PC-3 (cell line): ENCODE measurements at regions not wholly inside any gene's neighbourhood (a gene's known extent, or its start where the extent isn't known, plus 50 kb on each side); places are given as distances from the start of the nearest gene placed in this dataset.

Experiments used
- ATAC-seq: fragments of 200-7000 bp; cut with Tn5 transposase; 2 replicates; pipeline ENCODE4 v1.9.1; 2020; ENCODE audit warnings: mild to moderate bottlenecking, moderate library complexity
- BruUV-seq: library from RNA; stranded (reverse); fragments of 400-500 nt; replicated peaks from 2 replicates; lab custom pipeline; 2021; lab: Mats Ljungman, UMichigan
- CTCF ChIA-PET: fragments of 300-600 bp; sonication (Branson Sonifier 250); formaldehyde crosslinking; loops from one replicate; lab custom pipeline; 2022; ENCODE audit warnings: antibody characterized with exemption; lab: Charles Lee
- POLR2A ChIA-PET: fragments of 300-600 bp; sonication (Branson Sonifier 250); formaldehyde crosslinking; loops from one replicate; lab custom pipeline; 2022; ENCODE audit warnings: antibody characterized with exemption; ENCODE audit not compliant: unreplicated experiment; lab: Charles Lee
- DNase-seq: peaks from one replicate; pipeline ENCODE4 v3.0.0-alpha.2; 2015
- H2AFZ ChIP-seq: fragments of 300-600 bp; sonication (generic); 2 replicates; pipeline ENCODE4 v1.6.0; 2016; ENCODE audit warnings: antibody characterized with exemption, low read length
- H3F3A ChIP-seq: fragments of 300-600 bp; sonication (generic); one replicate; pipeline ENCODE4 v1.6.0; 2017; ENCODE audit warnings: antibody characterized with exemption, low read length, control low read depth, mild to moderate bottlenecking; ENCODE audit not compliant: unreplicated experiment
- H3K27ac ChIP-seq: fragments of 300-600 bp; sonication (generic); 2 replicates; pipeline ENCODE4 v1.5.1; 2016; ENCODE audit warnings: mild to moderate bottlenecking, low read length
- H3K27me3 ChIP-seq: fragments of 300-600 bp; sonication (generic); 2 replicates; pipeline ENCODE4 v1.6.1; 2016; ENCODE audit warnings: low read length, mixed read lengths
- H3K36me3 ChIP-seq: fragments of 300-600 bp; sonication (generic); 2 replicates; pipeline ENCODE4 v1.6.1; 2016; ENCODE audit warnings: low read depth, mixed run types, low read length, mixed read lengths
- H3K4me1 ChIP-seq: fragments of 300-600 bp; sonication (generic); 2 replicates; pipeline ENCODE4 v1.5.1; 2016; ENCODE audit warnings: low read length; ENCODE audit not compliant: insufficient read depth
- H3K4me2 ChIP-seq: fragments of 300-600 bp; sonication (generic); 2 replicates; pipeline ENCODE4 v1.6.0; 2016; ENCODE audit warnings: low read length
- H3K4me3 ChIP-seq: fragments of 300-600 bp; sonication (generic); 2 replicates; pipeline ENCODE4 v1.5.1; 2016; ENCODE audit warnings: mild to moderate bottlenecking, low read length, mixed read lengths
- H3K79me2 ChIP-seq: fragments of 300-600 bp; sonication (generic); 2 replicates; pipeline ENCODE4 v1.6.1; 2017; ENCODE audit warnings: low read length, mixed read lengths
- H3K9ac ChIP-seq: fragments of 300-600 bp; sonication (generic); 2 replicates; pipeline ENCODE4 v1.6.0; 2016; ENCODE audit warnings: mild to moderate bottlenecking, low read length
- H3K9me2 ChIP-seq: fragments of 300-600 bp; sonication (generic); replicated peaks from 2 replicates; pipeline ENCODE4 v1.6.1; 2016; ENCODE audit warnings: mixed run types, low read length, mixed read lengths
- H3K9me3 ChIP-seq: fragments of 300-600 bp; sonication (generic); 2 replicates; pipeline ENCODE4 v1.6.1; 2016; ENCODE audit warnings: low read length, mixed read lengths
- H4K20me1 ChIP-seq: fragments of 300-600 bp; sonication (generic); 2 replicates; pipeline ENCODE4 v1.6.1; 2016; ENCODE audit warnings: low read length, mixed read lengths
- EZH2 ChIP-seq: fragments of 300-600 bp; sonication (generic); IDR thresholded peaks from one replicate; pipeline ENCODE4 v1.6.1; 2017; ENCODE audit warnings: antibody characterized with exemption, mild to moderate bottlenecking, low read length; ENCODE audit not compliant: unreplicated experiment
- EZH2phosphoT487 ChIP-seq: fragments of 300-600 bp; sonication (generic); IDR thresholded peaks from 2 replicates; pipeline ENCODE4 v1.6.1; 2018; ENCODE audit warnings: mild to moderate bottlenecking, antibody characterized with exemption, low read length, borderline replicate concordance
- intact Hi-C: fragments of 100-400 bp; cut with micrococcal nuclease; formaldehyde crosslinking; loops from 2 replicates; pipeline ENCODE4 v1.9.0; 2023
- TF ChIP-seq, protein P1 (sequence below): fragments of 300-600 bp; sonication (generic); conservative IDR thresholded peaks from 2 replicates; pipeline ENCODE4 v1.5.1; 2017; ENCODE audit warnings: antibody characterized with exemption, low read depth, mild to moderate bottlenecking, low read length

DNA sequence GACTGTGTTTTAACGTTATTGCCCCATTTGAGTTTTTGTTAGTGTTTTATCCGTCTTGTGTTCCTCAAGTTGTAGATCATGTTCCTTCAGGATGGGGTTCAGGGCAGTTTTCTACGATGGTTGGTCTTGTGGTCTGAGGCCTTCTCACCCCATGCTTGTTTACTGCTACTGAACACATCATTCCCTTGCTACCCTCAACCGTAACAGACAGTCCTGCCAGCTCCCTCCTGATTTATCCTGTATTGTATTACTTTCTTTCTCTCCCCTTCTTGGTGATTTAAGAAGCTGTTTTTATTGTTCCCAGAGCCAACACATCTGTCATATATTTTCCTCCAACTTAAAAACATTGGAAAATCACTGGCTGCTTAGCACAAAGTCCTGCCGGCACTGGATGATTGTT is 719.8 kb downstream of the INHBA start:
- H3K27me3 ChIP-seq: no peaks in the 10 kb centered on the region
- DNase-seq: no peak
- H3K4me3 ChIP-seq: no peak overlapping the region
- ChIA-PET CTCF (no interaction called here), POLR2A (no interaction called here)
- BruUV-seq: no TSS peak
- ATAC-seq: no peak
- no peak overlapping the region for H3K4me2 ChIP-seq
- no peaks in the 10 kb centered on the region for H4K20me1 ChIP-seq
- H3K79me2 ChIP-seq: no peaks in the 10 kb centered on the region
- intact Hi-C loops: no loop called here
- no peak overlapping the region for H3K27ac ChIP-seq
- no peaks in the 10 kb centered on the region for H3K9me3 ChIP-seq
- peaks cover 19% of the 10 kb centered on the region for H3K4me1 ChIP-seq
- no peak for TF ChIP-seq EZH2
- TF ChIP-seq, protein P1, sequence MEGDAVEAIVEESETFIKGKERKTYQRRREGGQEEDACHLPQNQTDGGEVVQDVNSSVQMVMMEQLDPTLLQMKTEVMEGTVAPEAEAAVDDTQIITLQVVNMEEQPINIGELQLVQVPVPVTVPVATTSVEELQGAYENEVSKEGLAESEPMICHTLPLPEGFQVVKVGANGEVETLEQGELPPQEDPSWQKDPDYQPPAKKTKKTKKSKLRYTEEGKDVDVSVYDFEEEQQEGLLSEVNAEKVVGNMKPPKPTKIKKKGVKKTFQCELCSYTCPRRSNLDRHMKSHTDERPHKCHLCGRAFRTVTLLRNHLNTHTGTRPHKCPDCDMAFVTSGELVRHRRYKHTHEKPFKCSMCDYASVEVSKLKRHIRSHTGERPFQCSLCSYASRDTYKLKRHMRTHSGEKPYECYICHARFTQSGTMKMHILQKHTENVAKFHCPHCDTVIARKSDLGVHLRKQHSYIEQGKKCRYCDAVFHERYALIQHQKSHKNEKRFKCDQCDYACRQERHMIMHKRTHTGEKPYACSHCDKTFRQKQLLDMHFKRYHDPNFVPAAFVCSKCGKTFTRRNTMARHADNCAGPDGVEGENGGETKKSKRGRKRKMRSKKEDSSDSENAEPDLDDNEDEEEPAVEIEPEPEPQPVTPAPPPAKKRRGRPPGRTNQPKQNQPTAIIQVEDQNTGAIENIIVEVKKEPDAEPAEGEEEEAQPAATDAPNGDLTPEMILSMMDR: no peak
- no peak for TF ChIP-seq EZH2phosphoT487
- no peaks in the 10 kb centered on the region for H3F3A ChIP-seq
- H3K36me3 ChIP-seq: no peaks in the 10 kb centered on the region
- H3K9ac ChIP-seq: no peak overlapping the region
- H2AFZ ChIP-seq: no peak overlapping the region
- H3K9me2 ChIP-seq: no peaks in the 10 kb centered on the region

DNA sequence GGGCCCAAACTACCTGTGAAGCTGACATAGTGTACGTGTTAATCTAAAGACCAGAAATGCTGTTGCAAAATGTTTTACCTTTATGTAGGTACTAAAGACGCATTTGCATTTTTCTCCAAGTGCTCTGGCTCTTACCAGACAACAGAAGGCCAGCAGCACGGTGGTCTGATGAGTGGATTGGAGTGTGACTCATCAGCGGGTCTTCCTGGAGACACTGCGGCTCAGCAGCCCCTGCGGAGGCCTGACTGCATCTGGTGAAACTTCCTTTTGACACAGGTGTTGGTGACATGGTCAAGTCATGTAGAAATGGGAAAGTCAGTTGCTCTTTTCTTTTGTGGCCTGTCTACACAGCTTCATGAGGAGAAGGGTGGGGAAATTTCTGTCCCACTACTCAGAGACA is 723.6 kb downstream of the INHBA start:
- TF ChIP-seq EZH2phosphoT487 (no peak), EZH2 (no peak)
- TF ChIP-seq, protein P1: no peak
- Histone ChIP-seq H3K9ac (no peak overlapping the region), H3K9me3 (no peaks in the 10 kb centered on the region), H3K36me3 (no peaks in the 10 kb centered on the region), H3F3A (no peaks in the 10 kb centered on the region), H3K4me1 (peaks cover 13% of the 10 kb centered on the region; the same call in 1 of the 2 replicates), H3K4me2 (no peak overlapping the region), H3K4me3 (no peak overlapping the region), H3K27me3 (no peaks in the 10 kb centered on the region), H3K27ac (no peak overlapping the region), H3K79me2 (no peaks in the 10 kb centered on the region), H4K20me1 (no peaks in the 10 kb centered on the region), H2AFZ (no peak overlapping the region), H3K9me2 (no peaks in the 10 kb centered on the region)
- POLR2A ChIA-PET: no interaction called here
- CTCF ChIA-PET: no interaction called here
- intact Hi-C loops: no loop called here
- BruUV-seq: no TSS peak
- no peak for ATAC-seq
- DNase-seq: no peak

DNA sequence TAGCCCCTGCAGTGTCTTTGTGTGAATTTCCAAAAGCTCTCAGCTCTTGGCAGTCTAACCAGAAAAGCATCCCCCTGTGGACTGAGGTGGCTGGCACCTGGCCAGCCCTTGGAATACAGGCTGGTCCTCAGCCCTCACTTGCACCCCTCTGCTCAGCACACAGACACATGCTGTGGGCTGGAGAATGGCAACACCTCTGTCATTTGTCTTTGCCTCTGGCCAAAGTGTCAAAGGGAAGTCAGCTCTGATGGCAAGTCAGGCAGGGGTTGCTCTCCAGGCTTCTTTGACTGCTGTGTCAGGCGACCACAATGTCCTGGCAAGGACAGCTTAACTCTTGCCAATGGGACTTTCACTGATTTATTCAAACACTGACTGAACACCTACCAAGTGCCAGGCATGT is 724.8 kb downstream of the INHBA start:
- CTCF ChIA-PET: no interaction called here
- no peak for ATAC-seq
- BruUV-seq: no TSS peak

More for the DNA sequence above, 724.8 kb downstream of the INHBA start:
- Histone ChIP-seq H3K36me3 (no peaks in the 10 kb centered on the region), H3K27ac (peak overlapping the region; percentile 54), H4K20me1 (no peaks in the 10 kb centered on the region), H3K9ac (no peak overlapping the region), H3F3A (no peaks in the 10 kb centered on the region), H3K4me2 (no peak overlapping the region), H3K4me3 (no peak overlapping the region), H2AFZ (no peak overlapping the region), H3K9me2 (no peaks in the 10 kb centered on the region), H3K27me3 (no peaks in the 10 kb centered on the region), H3K79me2 (no peaks in the 10 kb centered on the region), H3K9me3 (no peaks in the 10 kb centered on the region), H3K4me1 (peaks cover 13% of the 10 kb centered on the region; the same call in 1 of the 2 replicates)
- intact Hi-C loops: no loop called here
- no peak for TF ChIP-seq EZH2phosphoT487
- no peak for TF ChIP-seq EZH2
- TF ChIP-seq, protein P1: no peak
- DNase-seq: no peak
- POLR2A ChIA-PET: no interaction called here
